A172 (cell line): ENCODE measurements at regions not wholly inside any gene's neighbourhood (a gene's known extent, or its start where the extent isn't known, plus 50 kb on each side); places are given as distances from the start of the nearest gene placed in this dataset.
A peak's percentile ranks its signal among the peaks of the same experiment; 100 is the strongest.

ENCODE experiments used
- DNase-seq: peaks from one replicate; pipeline ENCODE4 v3.0.0-alpha.2; 2015; ENCODE audit warnings: low spot score

DNA sequence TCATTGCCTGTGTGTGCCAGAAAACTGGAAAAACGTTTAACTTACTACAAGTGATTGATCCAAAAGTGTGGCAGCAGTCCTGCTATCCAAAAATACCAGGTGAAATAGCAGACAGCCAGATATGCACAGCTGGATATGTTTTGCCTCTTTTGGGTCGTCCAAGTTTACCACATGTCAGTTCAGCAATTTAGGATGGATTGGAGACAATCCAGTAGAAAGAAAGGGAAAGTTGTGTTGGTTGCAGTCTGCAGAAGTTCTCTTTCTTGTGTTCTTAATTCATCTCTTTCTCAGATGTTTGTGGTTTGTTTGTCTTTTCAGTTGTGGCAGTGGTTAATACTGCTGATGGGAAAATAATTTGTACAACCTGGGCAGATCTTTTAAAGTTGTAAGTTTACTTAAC lies 645.0 kb downstream of the PTPRC start:
- no peak for DNase-seq

DNA sequence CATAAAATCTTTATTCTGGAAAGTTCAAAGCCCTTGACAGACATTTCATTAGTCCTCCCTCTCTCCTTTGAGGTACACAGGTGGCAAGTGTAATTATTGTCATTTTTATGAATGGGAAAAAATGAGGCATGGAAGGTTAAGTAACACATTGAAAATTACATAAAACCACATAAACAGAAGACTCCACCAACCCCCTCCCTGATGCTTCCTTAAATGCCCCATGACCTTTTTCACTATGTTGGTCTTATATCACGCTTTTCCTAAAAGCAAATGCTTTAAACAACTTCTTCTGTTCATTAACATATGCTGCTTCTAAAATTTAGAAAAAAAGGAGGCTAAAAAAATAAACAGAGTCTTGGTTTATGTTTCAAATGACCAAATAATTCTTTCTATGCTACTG lies 648.4 kb downstream of the PTPRC start:
- DNase-seq: no peak

DNA sequence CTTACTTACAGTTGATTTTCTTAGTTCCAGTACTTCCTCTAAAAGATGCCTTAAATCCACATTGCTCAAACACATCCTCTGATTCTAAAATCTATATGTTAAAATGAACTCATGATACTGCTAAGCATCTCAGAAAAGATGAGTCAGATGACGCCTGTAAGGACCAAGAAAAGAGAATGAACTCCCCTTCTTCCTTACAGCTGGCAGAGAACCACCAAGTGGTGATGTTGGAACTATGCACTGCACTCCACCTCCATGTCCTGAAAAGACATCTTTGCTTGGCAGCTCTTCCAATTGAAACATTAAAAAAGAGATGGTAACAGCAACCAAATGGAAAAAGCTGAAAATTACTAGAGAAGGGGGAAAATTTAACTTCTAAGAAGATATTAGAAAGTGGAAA lies 648.8 kb downstream of the PTPRC start:
- DNase-seq: no peak

DNA sequence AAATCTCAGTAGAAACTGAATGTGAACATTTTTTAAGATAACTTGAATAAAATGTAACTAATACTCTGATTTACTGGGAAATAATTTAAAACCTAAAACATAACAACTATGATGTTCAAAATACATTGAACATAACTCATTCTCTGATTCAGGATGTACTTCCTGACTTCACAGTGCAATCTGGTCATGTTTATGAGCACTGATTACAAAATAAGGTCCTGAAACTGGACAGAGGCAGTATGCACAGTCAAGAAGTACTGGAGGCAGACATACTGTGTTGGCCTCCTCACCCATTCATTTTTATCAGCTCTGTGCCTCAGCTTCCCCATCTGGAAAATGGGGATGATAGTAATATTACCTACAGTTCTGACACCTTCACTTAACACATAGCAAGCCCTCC lies 651.3 kb downstream of the PTPRC start:
- no peak for DNase-seq

DNA sequence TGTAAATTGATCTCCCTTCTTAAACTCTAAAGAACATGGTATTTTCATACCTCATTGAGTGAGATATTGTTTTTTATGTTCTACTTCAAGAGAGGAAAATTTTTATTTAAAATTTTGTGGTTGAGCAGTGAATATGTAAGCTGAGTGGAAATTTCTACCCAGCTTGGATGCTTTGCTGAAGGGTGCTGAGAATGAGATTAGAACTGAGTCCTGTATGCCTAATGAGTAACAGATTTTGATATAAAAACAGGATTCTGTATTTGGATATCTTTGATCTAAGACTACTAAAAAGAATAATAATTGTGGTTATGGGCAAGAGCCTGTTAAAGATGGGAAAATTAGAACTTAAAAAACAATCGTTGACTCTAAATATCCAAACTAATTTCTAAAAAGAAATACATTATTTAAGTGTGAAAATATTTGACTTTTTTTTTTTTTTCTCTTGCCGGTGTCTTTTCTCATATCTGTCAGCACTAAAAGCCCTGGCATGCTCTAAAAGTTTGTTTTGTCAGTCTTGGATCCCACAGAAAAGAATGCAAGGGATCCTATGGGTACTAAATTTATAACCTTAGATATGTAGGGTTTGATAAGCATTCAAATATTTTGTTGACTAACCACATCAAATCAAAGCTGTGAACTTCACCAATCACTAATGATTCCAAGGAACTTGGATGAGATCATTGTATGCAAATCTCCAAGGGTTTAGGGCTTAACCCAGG lies 652.3 kb downstream of the PTPRC start:
- DNase-seq: no peak

DNA sequence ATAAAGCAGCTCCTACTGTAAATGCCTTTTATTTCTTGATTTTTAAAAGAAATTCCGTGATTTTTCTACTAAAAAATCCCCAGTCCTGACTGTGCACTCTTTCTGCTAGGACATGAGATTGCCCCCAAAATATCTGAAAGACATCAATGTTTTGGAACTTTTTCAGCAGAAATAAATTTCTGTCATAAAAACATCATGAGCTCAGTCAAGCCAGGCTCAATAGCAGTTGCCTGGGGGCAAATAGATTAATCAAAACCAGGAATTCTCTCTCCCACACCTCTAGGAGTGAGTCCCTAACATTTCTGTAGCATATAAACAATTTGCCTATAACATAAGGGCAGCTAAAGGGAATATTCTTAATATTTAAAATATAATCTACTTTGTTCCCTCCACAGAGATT lies 654.1 kb downstream of the PTPRC start:
- no peak for DNase-seq

DNA sequence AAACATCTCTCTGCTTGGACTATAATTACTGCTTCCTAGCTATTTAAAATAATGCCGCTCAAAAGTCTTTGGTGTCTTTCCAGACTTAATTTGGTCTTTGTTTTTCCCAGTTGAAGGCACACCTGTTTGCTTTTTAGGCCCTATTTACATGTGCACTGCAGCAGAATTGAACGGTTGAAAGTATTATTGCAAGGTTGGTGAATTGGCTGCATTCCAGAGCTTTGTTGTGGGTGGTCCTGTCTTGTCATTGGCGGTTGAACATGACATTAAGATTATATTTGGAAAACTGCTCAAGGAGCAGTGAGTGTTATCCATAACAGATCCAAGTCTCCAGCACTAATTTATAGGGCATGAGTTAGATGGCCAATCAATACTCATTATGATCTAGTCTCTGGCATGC lies 656.3 kb downstream of the PTPRC start:
- no peak for DNase-seq

DNA sequence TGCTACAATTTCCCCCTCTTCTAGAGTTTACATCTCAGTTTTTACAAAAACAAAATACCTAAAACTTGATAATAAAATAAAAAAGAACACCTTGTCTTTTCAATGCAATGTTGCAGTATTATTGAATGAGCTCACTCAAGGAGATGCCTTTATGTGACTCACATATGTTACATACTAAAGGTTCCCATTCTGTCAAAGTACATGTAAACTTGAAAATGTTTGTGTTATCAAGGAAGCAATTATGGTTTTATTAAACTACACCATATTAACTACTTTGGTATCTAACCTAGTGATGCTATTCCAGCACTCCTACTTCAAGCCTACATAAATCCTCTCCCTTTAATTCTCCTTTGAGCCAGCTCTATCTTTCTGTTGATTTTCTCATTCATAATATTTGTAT lies 658.3 kb downstream of the PTPRC start:
- DNase-seq: no peak

DNA sequence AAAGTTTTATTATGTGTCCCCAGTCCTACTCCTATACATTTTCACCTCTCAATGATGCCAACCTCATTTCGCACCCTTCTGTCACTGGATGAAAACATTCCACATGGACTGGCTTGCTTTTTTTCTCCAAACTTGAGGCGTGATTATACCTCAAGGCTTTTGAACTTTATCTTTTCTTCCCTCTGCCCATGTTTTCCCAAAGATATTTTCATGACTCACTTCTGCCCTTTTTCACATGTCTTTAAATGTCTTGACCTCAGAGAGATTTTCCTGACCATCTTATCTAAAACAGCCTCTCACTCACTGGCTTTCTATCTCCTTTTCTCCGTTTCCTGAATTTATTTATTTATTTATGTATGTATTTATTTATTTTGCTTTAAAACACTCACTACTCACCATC lies 659.0 kb downstream of the PTPRC start:
- peak; percentile 58 for DNase-seq

DNA sequence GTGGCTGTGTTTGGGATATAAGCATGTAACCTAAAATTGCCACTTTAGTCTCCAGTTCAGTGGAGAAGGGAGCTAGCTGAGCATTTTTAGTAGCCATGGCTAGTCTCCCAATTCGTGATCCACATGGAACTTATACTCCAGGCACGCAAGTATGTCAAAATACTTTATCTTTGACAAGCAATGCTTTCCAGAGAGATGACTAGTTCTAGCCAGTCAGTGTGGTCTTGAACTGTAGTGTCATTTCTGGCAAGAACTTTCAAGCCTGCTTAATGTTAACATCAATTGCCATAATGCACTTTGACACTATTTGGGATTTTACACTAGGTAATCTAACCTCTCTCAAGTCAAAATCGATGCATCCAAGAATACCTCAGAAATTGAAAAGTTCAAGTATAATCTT lies 660.0 kb downstream of the PTPRC start:
- no peak for DNase-seq

DNA sequence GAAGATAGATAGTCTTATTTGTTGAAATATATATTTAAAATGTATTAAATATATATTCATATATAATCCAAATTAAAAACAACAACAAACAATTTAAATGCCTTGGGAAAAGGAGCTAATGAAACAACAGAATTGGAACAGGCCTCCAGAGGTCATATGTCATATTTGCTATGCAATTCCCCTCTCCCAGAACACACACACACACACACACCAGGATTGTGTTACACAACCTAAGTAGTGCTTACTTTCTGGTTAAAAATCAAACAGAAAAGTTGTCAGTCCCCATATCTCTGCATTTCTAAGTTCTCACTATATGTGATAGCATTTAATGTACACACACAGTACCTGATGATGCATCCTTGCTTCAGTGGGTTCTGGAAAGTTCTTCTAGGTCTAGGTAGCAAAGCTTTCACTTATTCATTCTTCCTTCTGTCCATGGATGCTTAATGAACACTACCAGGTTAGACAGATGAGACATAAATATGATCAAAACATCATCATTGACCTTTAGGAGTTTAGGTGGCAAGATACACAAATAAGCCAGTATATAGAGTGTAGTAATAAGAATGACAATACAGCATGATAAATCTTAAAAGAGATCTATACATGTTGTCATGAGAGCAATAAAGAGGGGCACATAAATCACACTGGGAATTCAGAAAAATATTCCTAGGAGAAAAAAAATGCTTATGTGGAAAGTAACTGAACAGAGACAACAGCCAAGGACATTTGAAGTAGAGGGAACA lies 662.8 kb downstream of the PTPRC start:
- no peak for DNase-seq

DNA sequence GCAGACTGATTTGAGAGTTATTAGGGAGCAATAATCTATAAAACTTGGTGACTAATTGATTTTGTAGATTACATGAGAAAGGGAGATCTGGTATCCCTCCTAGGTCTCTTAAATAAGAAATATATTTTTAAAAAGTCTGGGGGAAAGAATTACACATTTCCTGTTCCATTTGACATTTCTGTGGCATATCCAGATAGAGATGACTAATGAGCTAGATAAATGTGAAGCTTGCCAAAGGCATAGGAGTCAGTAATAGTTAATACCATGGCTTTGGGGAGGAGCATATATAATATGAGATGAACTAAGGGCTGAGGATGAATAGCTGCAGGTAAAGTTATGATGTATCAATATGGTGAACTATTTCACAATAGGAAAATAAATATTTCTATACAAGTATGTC lies 663.7 kb downstream of the PTPRC start:
- DNase-seq: peak; percentile 51

DNA sequence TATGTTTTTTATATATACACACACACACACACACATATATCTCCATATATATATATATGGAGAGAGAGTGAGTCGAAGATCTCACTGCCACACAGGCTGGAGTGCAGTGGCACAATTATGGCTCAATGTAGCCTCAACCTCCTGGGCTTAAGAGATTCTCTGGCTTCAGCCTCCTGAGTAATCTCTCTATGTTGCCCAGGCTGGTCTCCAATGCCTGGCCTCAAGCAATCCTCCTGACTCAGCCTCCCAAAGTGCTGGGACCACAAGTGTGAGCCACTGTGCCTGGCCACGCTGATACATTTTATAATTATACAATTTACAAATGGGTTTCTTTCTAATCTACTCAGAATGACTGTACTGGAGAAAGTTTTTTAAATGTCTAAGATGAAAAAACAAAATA lies 664.2 kb downstream of the PTPRC start:
- DNase-seq: no peak

DNA sequence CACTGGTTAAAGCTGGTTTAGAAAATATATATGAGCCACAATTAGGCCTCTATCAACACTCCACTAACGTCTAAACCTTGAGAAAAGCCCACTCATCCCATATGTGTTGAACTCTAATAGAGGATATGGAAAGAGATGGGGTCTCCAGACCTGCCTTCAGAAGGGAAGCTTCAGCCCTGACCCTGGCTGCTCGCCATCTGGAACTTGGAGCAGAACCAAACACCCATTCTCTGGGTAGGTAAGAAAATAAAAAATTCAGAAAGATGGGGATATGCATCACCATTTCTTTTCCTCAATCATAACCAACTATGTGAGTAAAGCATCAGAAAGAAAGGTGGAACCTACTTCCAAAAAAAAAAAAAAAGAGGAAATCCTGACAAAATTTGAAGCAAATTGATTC lies 666.2 kb downstream of the PTPRC start:
- no peak for DNase-seq

DNA sequence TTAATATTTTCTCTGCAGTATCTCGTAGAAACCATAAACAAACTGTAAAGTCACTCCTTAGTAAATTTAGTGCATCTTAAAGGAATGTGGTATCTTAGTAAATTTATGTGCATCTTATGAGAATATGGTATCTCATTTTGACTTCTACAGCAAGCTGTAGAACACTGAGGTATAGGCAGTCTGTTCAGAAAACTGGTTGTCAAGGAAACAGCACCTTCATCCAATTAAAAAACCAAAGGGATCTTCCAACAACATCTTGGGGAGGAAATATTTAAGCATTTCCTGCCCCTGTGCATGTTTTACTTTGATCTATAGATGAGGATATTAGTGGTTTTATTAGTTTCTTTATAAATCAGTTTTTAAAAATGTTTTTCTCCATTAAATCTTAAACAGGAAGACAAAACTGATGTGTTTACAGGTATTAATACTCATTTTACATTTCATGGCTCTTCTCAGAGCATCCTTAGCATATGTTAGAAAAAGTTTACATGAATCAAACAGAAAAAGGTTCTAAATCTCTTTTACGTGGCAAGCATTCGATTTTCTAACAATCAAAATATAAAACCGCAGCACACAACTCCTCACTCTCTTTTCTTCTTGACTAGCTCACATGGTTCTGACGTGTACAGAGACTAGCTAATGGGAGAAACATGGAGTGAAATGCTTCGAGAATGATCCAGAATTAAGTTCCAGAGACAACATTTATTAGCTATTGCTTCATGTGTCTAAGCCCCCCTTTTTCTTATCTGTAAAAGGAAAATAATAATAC lies 668.8 kb downstream of the PTPRC start:
- no peak for DNase-seq

DNA sequence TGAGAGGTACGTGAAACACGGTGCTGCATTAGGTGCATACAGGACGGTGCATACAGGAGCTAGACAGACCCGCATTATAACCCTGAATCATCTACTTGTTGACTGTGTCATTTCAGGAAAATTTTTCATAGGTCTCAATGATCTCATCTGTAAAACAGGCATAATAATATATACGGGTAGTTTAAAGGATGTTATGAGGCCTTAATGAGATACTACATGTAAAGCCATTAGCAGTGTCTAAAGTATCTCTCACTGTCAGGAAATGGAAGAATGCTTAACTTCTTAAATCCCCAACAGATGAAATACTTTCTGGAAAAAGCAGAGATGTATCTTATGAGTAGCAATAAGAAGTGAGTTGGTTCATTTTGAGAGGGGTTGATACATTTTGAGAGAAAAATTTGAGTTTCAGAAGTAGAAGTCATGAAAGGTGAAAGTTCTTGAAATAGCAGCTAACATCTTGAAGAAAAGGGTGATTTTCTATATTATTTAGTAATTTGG lies 669.6 kb downstream of the PTPRC start:
- no peak for DNase-seq

DNA sequence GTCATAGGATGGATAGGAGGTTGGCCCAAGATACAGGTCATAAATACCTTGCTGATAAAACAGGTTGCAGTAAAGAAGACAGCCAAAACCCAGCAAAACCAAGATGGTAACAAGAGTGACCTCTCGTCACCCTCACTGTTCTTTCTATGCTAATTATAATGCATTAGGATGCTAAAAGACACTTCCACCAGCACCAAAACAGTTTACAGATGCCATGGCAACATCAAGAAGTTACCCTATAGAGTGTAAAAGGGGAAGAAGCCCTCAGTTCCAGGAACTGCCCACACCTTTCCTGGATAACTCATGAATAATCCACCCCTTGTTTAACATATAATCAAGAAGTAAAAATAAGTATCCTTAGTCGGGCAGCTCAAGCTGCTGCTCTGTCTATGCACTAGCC lies 671.9 kb downstream of the PTPRC start:
- no peak for DNase-seq

DNA sequence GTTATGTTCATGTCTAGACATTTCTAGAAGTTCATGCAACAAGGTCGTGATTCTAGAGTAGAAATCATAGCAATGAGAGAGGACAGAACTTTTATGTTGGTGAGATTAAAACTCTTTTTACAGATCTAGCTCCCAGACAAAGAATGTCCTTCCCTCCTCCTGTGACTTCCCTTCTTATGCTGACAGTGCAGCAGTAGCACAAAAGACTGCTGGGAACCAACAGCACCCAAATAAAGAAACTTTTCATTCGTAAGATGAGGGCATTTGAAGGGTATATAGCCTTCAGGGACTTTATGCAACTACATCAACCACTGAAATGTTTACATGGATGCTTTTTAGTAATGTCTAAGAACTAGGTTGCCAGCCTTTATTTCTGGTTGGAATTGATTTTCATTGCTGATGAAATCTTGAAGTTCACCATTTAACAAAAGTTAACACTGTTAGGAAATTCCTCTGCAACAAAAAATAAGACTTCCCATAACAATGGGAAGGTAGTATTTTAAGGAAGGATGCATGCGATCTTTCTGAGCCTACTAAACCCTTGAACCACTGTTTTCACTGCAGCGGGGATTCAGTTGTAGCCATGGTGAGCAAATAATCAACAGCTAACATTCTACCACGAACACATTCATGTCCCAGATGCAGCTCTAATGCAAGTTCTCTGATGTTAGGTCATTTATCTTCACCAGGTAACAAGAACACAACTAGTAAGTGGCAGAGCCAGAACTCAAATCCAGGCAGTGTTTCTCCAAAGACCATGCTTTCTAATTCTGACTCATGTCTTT lies 672.8 kb downstream of the PTPRC start:
- DNase-seq: no peak

DNA sequence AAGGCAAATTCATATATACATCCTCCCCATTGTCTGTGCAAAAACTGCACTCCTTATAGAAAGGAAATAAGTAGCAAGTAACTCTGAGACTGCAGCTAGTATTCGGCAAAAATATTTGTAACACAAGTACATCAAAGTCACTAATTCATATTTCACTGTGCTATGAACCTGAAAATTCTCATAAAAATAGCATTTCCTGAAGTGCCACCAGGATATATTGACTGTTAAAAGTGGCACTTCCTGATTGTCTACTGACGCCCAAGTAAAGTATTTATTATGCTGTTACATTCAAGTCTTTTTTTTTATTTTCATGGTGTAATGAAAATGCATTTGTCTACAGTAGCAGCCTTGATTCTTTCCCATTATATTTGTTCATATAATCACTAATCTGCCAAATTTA lies 673.8 kb downstream of the PTPRC start:
- DNase-seq: no peak

DNA sequence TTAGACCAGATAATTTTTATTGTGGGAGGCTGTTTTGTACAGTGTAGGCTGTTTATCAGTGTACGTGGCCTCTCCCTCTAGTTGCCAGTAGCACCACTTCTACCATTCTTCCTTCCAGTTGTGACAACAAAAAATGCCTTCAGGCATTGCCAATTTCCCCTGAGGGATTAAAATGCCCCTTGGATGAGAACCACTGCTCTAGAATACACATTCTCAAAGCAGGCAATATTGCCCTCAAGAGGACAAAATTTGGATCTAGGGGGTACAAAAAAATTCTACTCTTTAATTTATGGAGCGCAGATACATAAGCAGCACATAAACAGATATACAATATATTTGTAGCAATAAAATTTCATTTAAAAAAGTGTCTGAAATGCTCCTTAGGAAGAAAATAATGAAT lies 674.6 kb downstream of the PTPRC start:
- peak; percentile 18 for DNase-seq

DNA sequence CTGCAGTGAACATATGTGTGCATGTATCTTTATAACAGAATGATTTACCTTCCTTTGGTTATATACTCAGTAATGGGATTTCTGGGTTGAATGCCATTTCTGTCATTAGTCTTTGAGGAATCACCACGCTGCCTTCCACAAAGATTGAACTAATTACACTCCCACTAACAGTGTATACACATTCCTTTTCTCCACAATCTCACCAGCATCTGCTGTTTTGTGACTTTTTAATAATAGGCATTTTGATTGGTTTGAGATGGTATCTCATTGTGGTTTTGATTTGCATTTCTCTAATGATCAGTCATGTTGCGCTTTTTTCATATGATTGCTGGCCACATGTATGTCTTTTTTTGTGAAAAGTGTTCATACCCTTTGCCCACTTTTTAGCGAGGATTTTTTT lies 680.5 kb downstream of the PTPRC start:
- DNase-seq: no peak

DNA sequence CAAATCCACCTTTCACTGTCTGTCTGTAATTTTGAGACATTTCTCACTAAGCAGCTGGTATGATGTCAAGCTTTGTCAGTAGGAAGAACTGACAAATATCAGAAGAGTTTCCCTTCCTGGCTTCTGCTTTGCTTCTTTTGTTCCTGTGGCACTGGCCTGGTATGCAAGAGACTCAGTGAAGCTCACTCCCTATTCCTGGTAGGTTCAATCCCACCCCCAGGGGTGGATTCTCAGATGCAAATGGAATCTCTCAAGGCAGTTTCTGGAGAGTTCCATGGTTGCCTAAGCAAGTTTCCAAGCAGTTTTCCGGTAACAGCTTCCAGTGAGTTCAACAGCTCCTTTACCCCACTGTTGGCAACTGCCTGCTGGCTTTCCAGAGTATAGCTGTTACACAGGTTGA lies 683.4 kb downstream of the PTPRC start:
- DNase-seq: no peak
